ENCODE measurements at regions not wholly inside any gene's neighbourhood (a gene's known extent, or its start where the extent isn't known, plus 50 kb on each side); places are given as distances from the start of the nearest gene placed in this dataset.

GRCh38 chr15:80315289-80315987 is 63.4 kb upstream of the CTXND1 start:
- no peak for DNase-seq
- Histone ChIP-seq H3K36me3 (ENCODE audit: insufficient read depth, low read length) (no peaks in the 10 kb centered on the region), H3K4me3 (ENCODE audit: low read depth in 1 of 2, low read length in 2 of 2) (no peak overlapping the region), H3K9me3 (ENCODE audit: insufficient read depth, low read length, severe bottlenecking) (no peaks in the 10 kb centered on the region), H3K79me2 (ENCODE audit: insufficient read depth, low read length) (no peaks in the 10 kb centered on the region), H3K4me2 (ENCODE audit: insufficient read depth, low read length) (no peak overlapping the region), H3K4me1 (ENCODE audit: insufficient read depth, low read length) (no peaks in the 10 kb centered on the region), H4K20me1 (ENCODE audit: insufficient read depth, low read length) (no peaks in the 10 kb centered on the region), H3K27me3 (ENCODE audit: insufficient read depth, low read length, poor library complexity) (peaks cover 4% of the 10 kb centered on the region), H3K27ac (ENCODE audit: low read length) (no peak overlapping the region), H2AFZ (ENCODE audit: low read depth, low read length) (no peak overlapping the region), H3K9ac (ENCODE audit: low read depth, low read length) (no peak overlapping the region)
- TF ChIP-seq, protein P1, sequence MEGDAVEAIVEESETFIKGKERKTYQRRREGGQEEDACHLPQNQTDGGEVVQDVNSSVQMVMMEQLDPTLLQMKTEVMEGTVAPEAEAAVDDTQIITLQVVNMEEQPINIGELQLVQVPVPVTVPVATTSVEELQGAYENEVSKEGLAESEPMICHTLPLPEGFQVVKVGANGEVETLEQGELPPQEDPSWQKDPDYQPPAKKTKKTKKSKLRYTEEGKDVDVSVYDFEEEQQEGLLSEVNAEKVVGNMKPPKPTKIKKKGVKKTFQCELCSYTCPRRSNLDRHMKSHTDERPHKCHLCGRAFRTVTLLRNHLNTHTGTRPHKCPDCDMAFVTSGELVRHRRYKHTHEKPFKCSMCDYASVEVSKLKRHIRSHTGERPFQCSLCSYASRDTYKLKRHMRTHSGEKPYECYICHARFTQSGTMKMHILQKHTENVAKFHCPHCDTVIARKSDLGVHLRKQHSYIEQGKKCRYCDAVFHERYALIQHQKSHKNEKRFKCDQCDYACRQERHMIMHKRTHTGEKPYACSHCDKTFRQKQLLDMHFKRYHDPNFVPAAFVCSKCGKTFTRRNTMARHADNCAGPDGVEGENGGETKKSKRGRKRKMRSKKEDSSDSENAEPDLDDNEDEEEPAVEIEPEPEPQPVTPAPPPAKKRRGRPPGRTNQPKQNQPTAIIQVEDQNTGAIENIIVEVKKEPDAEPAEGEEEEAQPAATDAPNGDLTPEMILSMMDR (IDR thresholded peaks at IDR 0.05; ENCODE audit: borderline replicate concordance, extremely low read depth, low read length, poor library complexity, severe bottlenecking) = no peak
- no peak for TF ChIP-seq EZH2 (IDR thresholded peaks at IDR 0.05; ENCODE audit: borderline replicate concordance, low read depth, low read length, severe bottlenecking)
- no peak for ATAC-seq (ENCODE audit: insufficient read depth, low read depth)

DNA sequence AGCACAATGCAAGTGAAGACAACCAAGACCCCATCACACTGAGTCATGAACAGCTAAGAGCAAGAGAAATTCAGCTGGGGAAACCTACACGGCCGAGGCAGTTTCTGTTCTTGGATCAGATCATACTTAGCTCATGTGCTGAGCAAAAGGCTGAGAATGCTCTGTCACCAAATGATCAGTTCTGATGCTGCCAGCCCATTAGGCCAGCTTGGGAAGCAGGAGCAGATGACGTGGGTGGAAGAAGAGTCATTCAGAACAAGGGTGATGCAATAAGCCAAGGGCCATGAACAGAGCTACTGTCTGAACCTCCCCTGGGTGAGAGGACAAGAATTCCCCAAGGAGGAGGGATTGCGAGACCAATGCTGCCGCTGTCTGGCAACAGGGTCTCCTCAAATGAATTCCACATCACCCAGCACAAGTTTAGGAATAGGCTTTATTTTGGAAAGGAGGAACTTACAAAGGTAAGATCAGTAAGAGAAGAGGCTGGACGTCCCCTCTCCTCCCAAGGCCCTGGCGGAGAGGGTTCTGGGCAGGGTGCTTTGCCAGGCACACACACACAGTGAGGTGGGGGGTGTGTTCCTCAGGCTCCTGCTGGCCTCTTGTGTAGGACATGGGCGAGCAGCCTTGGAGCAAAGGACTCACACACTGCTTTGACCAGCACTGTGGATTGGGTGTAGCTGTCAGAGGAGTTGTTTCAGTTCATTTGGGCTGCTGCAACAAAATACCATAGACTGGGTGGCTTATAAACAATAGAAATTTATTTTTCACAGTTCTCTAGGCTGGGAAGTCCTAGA is 65.6 kb upstream of the CTXND1 start:
- ATAC-seq (ENCODE audit: insufficient read depth, low read depth) (no peak), DNase-seq (no peak)
- Histone ChIP-seq H3K9me3 (ENCODE audit: insufficient read depth, low read length, severe bottlenecking) (no peaks in the 10 kb centered on the region), H2AFZ (ENCODE audit: low read depth, low read length) (no peak overlapping the region), H3K27me3 (ENCODE audit: insufficient read depth, low read length, poor library complexity) (peaks cover 4% of the 10 kb centered on the region), H3K36me3 (ENCODE audit: insufficient read depth, low read length) (no peaks in the 10 kb centered on the region), H3K9ac (ENCODE audit: low read depth, low read length) (no peak overlapping the region), H3K4me2 (ENCODE audit: insufficient read depth, low read length) (no peak overlapping the region), H4K20me1 (ENCODE audit: insufficient read depth, low read length) (no peaks in the 10 kb centered on the region), H3K4me1 (ENCODE audit: insufficient read depth, low read length) (no peaks in the 10 kb centered on the region), H3K27ac (ENCODE audit: low read length) (no peak overlapping the region), H3K4me3 (ENCODE audit: low read depth in 1 of 2, low read length in 2 of 2) (no peak overlapping the region), H3K79me2 (ENCODE audit: insufficient read depth, low read length) (no peaks in the 10 kb centered on the region)
- TF ChIP-seq, protein P1 (IDR thresholded peaks at IDR 0.05; ENCODE audit: borderline replicate concordance, extremely low read depth, low read length, poor library complexity, severe bottlenecking) = no peak
- TF ChIP-seq EZH2 (IDR thresholded peaks at IDR 0.05; ENCODE audit: borderline replicate concordance, low read depth, low read length, severe bottlenecking) = no peak

- ATAC-seq (ENCODE audit: insufficient read depth, low read depth) = no peak
- H3K27ac ChIP-seq (ENCODE audit: low read length) = no peak overlapping the region
- no peak overlapping the region for H3K4me2 ChIP-seq (ENCODE audit: insufficient read depth, low read length)
- no peaks in the 10 kb centered on the region for H3K79me2 ChIP-seq (ENCODE audit: insufficient read depth, low read length)
- H3K9me3 ChIP-seq (ENCODE audit: insufficient read depth, low read length, severe bottlenecking) = no peaks in the 10 kb centered on the region
- H3K27me3 ChIP-seq (ENCODE audit: insufficient read depth, low read length, poor library complexity) = no peaks in the 10 kb centered on the region
- DNase-seq = no peak
- no peak overlapping the region for H2AFZ ChIP-seq (ENCODE audit: low read depth, low read length)
- no peaks in the 10 kb centered on the region for H3K4me1 ChIP-seq (ENCODE audit: insufficient read depth, low read length)
- TF ChIP-seq EZH2 (IDR thresholded peaks at IDR 0.05; ENCODE audit: borderline replicate concordance, low read depth, low read length, severe bottlenecking) = no peak
- TF ChIP-seq, protein P1 (IDR thresholded peaks at IDR 0.05; ENCODE audit: borderline replicate concordance, extremely low read depth, low read length, poor library complexity, severe bottlenecking) = no peak
- H3K9ac ChIP-seq (ENCODE audit: low read depth, low read length) = no peak overlapping the region
- no peak overlapping the region for H3K4me3 ChIP-seq (ENCODE audit: low read depth in 1 of 2, low read length in 2 of 2)
- no peaks in the 10 kb centered on the region for H4K20me1 ChIP-seq (ENCODE audit: insufficient read depth, low read length)
- no peaks in the 10 kb centered on the region for H3K36me3 ChIP-seq (ENCODE audit: insufficient read depth, low read length)
Measured at GRCh38 chr15:80321853-80322252, 69.8 kb upstream of the CTXND1 start.
